Upper lobe of left lung (tissue), 6 donors: ENCODE measurements at regions not wholly inside any gene's neighbourhood (a gene's known extent, or its start where the extent isn't known, plus 50 kb on each side); places are given as distances from the start of the nearest gene placed in this dataset.

Experiments
- ATAC-seq, 2 donors: fragments of 200-7000 bp; cut with Tn5 transposase; one replicate each; pipeline ENCODE4 v1.9.1; 2022; ENCODE audit warnings: mild to moderate bottlenecking in 2 of 2, moderate library complexity in 2 of 2; ENCODE audit not compliant: low FRiP score in 2 of 2
- DNase-seq, 2 donors: peaks; one replicate each; pipeline ENCODE4 v3.0.0-alpha.2; 2019 to 2020
- H3K27ac ChIP-seq, 4 donors: fragments of 200-600 bp; sonication (generic); one replicate each; pipeline ENCODE4 v1.5.1; 2016 to 2019
- H3K27me3 ChIP-seq, 4 donors: fragments of 200-600 bp; sonication (generic); one replicate each; pipeline ENCODE4 v1.5.1; 2017 to 2019
- H3K36me3 ChIP-seq, 4 donors: fragments of 200-600 bp; sonication (generic); one replicate each; pipeline ENCODE4 v1.5.1; 2016 to 2019
- H3K4me1 ChIP-seq, 4 donors: fragments of 200-600 bp; sonication (generic); one replicate each; pipeline ENCODE4 v1.5.1; 2018 to 2019
- H3K4me3 ChIP-seq, 4 donors: fragments of 200-600 bp; sonication (generic); one replicate each; pipeline ENCODE4 v1.5.1; 2017 to 2019; ENCODE audit warnings: mild to moderate bottlenecking in 2 of 4, moderate library complexity in 1 of 4
- H3K9me3 ChIP-seq, 4 donors: fragments of 200-600 bp; sonication (generic); one replicate each; pipeline ENCODE4 v1.5.1; 2018 to 2019
- CTCF ChIP-seq, 6 experiments: fragments of 450-650 bp in 4 of 6; fragments of 200-600 bp in 2 of 6; sonication (generic) in 2 of 6; IDR thresholded peaks; one replicate each; pipeline ENCODE4 v1.5.1; 2016 to 2019; ENCODE audit warnings: antibody characterized with exemption in 6 of 6
- EP300 ChIP-seq, 4 donors: sonication (generic); formaldehyde crosslinking; IDR thresholded peaks; one replicate each; pipeline ENCODE4 v1.5.1; 2017; ENCODE audit warnings: antibody characterized with exemption in 4 of 4, control low read depth in 2 of 4
- POLR2A ChIP-seq, 4 donors: fragments of 450-650 bp; IDR thresholded peaks; one replicate each; pipeline ENCODE4 v1.5.1; 2016 to 2017; ENCODE audit warnings: antibody characterized with exemption in 4 of 4, mild to moderate bottlenecking in 2 of 4
- POLR2AphosphoS5 ChIP-seq, 2 donors: sonication (generic); formaldehyde crosslinking; IDR thresholded peaks; one replicate each; pipeline ENCODE4 v1.5.1; 2017; ENCODE audit warnings: antibody characterized with exemption in 2 of 2
- WGBS, 2 donors: methylation state at CpG; one replicate each; pipeline ENCODE4 v1.1.5; 2017 to 2018; 5-methylcytosine and 5-hydroxymethylcytosine counted together
- donor health status: DM: no; HTN: no; CAD: no; lungs with moderate emphysema.
- donor health status: DM: no; HTN: yes; CAD: no; lungs with severe emphysema.

- Histone ChIP-seq H3K27me3 (no peaks in the 10 kb centered on the region), H3K4me3 (no peak overlapping the region), H3K27ac (no peak overlapping the region), H3K36me3 (no peaks in the 10 kb centered on the region), H3K4me1 (no peaks in the 10 kb centered on the region), H3K9me3 (no peaks in the 10 kb centered on the region)
- TF ChIP-seq POLR2AphosphoS5 (IDR thresholded peaks at IDR 0.05) = no peak
- no peak for TF ChIP-seq POLR2A (IDR thresholded peaks at IDR 0.05)
- no peak for TF ChIP-seq CTCF (IDR thresholded peaks at IDR 0.05)
- TF ChIP-seq EP300 (IDR thresholded peaks at IDR 0.05) = no peak
- 83 to 88% methylated on average over 8 to 11 of the region's 12 CpGs for WGBS, 2 donors
- peak in 1 of 2 donors; percentile 51 for ATAC-seq
- peak in 1 of 2 donors; percentile 24 for DNase-seq
These were observed 2659.4 kb upstream of the PCDH20 start for GRCh38 chr13:64074971-64075474.

GRCh38 chr13:64073203-64073602, 2657.6 kb upstream of the PCDH20 start:
- H3K4me1 ChIP-seq = no peaks in the 10 kb centered on the region
- H3K4me3 ChIP-seq = no peak overlapping the region
- no peak overlapping the region for H3K27ac ChIP-seq
- H3K36me3 ChIP-seq = no peaks in the 10 kb centered on the region
- H3K9me3 ChIP-seq = no peaks in the 10 kb centered on the region
- no peaks in the 10 kb centered on the region for H3K27me3 ChIP-seq
- ATAC-seq = no peak
- TF ChIP-seq POLR2A (IDR thresholded peaks at IDR 0.05) = no peak
- no peak for TF ChIP-seq CTCF (IDR thresholded peaks at IDR 0.05)
- no peak for TF ChIP-seq POLR2AphosphoS5 (IDR thresholded peaks at IDR 0.05)
- TF ChIP-seq EP300 (IDR thresholded peaks at IDR 0.05) = no peak
- no peak for DNase-seq

- TF ChIP-seq POLR2A (IDR thresholded peaks at IDR 0.05) = no peak
- TF ChIP-seq POLR2AphosphoS5 (IDR thresholded peaks at IDR 0.05) = no peak
- TF ChIP-seq EP300 (IDR thresholded peaks at IDR 0.05) = no peak
- TF ChIP-seq CTCF (IDR thresholded peaks at IDR 0.05) = no peak
- 89 to 97% methylated on average over 1 of the region's 1 CpG for WGBS, 2 donors
These were observed 2655.7 kb upstream of the PCDH20 start for GRCh38 chr13:64071352-64071751.

GRCh38 chr13:64069892-64070291, 2654.2 kb upstream of the PCDH20 start:
- no peak for ATAC-seq

More at GRCh38 chr13:64071352-64071751, 2655.7 kb upstream of the PCDH20 start:
- ATAC-seq = no peak
- no peaks in the 10 kb centered on the region for H3K36me3 ChIP-seq
- no peak for DNase-seq
- no peaks in the 10 kb centered on the region for H3K9me3 ChIP-seq
- H3K4me1 ChIP-seq = no peaks in the 10 kb centered on the region
- no peak overlapping the region for H3K27ac ChIP-seq
- no peak overlapping the region for H3K4me3 ChIP-seq
- H3K27me3 ChIP-seq = no peaks in the 10 kb centered on the region

More at GRCh38 chr13:64069892-64070291, 2654.2 kb upstream of the PCDH20 start:
- Histone ChIP-seq H3K9me3 (no peaks in the 10 kb centered on the region), H3K27ac (no peak overlapping the region), H3K36me3 (no peaks in the 10 kb centered on the region), H3K4me3 (no peak overlapping the region), H3K27me3 (no peaks in the 10 kb centered on the region), H3K4me1 (no peaks in the 10 kb centered on the region)
- no peak for TF ChIP-seq POLR2AphosphoS5 (IDR thresholded peaks at IDR 0.05)
- TF ChIP-seq POLR2A (IDR thresholded peaks at IDR 0.05) = no peak
- no peak for TF ChIP-seq CTCF (IDR thresholded peaks at IDR 0.05)
- no peak for TF ChIP-seq EP300 (IDR thresholded peaks at IDR 0.05)
- DNase-seq = no peak
- 72 to 76% methylated on average over 1 of the region's 1 CpG for WGBS, 2 donors
